ENCODE measurements at regions not wholly inside any gene's neighbourhood (a gene's known extent, or its start where the extent isn't known, plus 50 kb on each side); places are given as distances from the start of the nearest gene placed in this dataset.
A peak's percentile ranks its signal among the peaks of the same experiment; 100 is the strongest.
"Not testable (repeated sequence)": the region's sequence is repeated elsewhere in the genome, so short reads cannot be mapped to it uniquely, and the experiment has no call there.

DNA sequence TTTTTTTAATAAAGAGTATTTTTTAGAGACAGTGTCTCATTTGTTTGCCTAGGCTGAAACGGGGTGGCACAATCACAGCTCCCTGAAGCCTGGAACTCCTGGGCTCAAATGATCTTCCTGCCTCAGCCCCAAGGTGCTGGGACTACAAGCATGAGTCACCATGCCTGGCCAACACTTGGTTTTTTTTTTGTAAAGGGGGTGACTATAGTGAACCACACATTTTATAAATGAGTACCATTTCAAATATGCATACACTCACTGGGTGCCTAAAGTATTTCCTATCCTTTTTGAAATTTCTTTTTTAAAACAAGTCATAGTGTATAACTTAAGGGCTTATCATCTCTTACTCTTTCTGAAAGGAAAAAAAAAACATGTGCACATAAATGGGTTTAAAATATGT, 325.2 kb upstream of the MEIS2 start:
- peak; percentile 87 for DNase-seq

DNA sequence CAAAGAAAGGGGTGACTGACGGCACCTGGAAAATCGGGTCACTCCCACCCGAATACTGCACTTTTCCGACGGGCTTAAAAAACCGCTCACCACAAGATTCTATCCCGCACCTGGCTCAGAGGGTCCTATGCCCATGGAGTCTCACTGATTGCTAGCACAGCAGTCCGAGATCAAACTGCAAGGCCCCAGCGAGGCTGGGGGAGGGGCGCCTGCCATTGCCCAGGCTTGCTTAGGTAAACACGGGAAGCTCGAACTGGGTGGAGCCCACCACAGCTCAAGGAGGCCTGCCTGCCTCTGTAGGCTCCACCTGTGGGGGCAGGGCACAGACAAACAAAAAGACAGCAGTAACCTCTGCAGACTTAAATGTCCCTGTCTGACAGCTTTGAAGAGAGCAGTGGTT, 327.0 kb upstream of the MEIS2 start:
- DNase-seq, result not testable (repeated sequence)

DNA sequence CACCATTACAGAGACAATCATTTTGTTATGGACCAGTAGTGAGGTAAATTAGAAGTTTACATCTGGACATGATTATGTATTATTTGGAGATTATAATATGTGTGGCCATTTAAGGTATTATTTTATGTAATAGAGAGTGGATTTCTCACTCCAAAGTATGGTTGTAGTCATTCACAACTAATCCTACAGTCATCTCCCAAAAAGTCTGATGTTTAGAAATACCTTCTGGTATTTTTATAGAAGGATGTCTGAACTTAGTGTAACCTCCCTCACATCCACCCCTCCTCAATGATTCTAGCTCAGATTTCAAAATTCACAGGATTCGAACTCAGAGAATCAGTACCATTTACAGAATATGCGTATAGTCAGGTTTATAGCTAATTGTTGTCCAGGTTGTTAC, 346.6 kb upstream of the MEIS2 start:
- peak; percentile 62 for DNase-seq

DNA sequence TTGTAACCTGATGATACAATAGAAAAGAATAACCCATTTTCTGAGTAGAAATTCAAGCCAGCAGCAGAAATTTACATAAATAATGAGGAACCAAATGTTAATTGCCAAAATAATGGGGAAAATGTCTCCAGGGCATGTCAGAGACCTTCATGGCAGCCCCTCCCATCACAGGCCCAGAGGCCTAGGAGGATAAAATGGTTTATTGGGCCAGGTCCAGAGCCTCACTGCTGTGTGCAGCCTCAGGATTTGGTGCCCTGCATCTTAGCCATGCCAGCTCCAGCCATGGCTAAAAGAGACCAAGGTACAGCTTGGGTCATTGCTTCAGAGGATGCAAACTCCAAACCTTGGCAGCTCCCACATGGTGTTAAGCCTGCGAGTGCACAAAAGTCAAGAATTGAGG, 352.1 kb upstream of the MEIS2 start:
- DNase-seq, result no peak

DNA sequence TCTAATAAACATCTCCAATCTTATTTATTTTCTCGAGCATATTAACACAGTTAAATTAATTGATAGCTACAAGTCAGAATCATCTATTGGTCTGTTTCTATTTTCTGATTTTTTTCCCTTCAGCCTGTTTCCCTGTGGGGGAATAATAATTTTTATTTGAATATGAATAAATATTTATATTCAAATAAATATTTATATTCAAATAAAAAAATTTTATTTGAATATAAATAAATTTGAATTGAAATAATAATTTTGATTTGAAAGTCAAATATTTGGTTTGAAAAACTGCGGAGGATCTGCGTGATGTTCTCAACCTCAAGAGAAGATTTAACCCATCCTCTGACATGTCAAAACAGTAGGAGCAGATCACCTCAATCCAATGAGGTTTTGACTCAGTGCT, 380.1 kb upstream of the MEIS2 start:
- no peak for DNase-seq

DNA sequence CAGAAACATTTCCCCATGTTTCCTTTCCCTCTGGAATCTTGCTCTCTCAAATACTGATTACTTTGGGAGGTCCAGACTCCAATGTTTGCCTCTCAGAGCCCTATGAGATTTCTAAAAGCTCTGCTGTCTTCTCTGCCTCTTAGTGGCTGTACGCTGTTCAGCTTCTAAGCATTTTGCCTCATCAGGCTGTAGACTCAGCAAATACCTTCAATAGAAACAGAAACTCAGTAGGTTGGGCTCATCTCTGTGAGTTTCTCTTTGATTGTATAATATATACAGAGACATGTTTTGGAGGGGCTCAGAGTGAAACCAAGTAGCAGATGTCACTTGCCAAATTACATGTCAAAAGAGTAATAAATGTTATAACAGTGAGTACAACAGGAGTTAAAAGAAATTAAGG, 380.8 kb upstream of the MEIS2 start:
- no peak for DNase-seq

DNA sequence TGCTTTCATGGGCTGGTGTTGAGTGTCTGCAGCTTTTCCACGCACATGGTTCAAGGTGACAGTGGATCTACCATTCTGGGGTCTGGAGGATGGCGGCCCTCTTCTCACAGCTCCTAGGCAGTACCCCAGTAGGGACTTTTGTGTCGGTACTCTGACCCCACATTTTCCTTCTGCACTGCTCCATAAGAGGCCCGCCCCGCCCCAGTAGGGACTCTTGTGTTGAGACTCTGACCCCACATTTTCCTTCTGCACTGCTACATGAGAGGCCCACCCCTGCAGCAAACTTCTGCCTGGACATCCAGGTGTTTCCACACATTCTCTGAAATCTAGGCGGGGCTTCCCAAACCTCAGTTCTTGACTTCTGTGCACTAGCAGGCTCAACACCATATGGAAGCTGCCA, 383.4 kb upstream of the MEIS2 start:
- no peak for DNase-seq

DNA sequence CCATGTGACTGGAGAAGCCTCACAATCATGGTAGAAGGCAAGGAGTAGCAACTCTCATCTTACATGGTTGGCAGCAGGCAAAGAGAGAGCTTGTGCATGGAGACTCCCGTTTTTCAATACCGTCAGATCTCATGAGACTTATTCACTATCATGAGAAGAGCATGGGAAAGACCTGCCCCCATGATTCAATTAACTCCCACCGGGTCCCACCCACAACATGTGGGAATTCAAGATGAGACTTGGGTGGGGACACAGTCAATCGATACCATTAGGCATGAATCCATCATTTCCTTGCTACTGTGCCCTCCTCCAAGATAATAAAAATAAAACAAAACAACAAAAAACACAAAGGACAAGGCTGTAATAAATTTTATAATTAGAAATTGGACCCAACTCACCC, 384.7 kb upstream of the MEIS2 start:
- DNase-seq, result no peak

DNA sequence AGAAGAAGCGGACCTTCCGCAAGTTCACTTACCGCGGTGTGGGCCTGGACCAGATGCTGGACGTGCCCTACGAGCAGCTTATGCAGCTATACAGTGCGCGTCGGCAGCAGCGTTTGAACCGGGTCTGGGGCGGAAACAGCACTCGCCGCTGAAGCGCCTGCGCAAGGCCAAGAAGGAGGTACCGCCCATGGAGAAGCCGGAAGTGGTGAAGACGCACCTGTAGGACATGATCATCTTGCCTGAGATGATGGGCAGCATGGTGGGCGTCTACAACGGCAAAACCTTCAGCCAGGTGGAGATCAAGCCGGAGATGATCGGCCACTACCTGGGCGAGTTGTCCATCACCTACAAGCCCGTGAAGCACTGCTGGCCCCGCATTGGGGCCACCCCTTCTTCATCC, 390.4 kb upstream of the MEIS2 start:
- DNase-seq, result no peak

DNA sequence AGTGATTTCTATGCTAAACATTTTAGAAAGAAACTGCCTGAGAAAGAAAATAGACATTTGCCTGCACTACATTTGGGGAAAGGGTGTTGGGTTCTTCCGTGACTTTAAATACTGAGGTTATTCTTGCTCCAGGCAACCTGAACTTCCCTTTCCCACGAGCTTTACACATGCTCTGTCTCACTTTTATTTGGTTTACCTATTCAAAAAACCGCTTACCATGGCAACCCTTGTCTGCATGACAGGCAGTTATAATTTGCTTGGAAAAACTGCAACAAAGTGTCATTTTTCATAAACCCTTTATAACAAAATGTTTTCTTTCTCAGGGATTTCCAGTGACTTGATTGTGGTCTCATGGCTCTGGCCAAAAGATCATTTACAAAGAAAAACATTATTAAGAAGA, 416.3 kb upstream of the MEIS2 start:
- DNase-seq, result no peak

DNA sequence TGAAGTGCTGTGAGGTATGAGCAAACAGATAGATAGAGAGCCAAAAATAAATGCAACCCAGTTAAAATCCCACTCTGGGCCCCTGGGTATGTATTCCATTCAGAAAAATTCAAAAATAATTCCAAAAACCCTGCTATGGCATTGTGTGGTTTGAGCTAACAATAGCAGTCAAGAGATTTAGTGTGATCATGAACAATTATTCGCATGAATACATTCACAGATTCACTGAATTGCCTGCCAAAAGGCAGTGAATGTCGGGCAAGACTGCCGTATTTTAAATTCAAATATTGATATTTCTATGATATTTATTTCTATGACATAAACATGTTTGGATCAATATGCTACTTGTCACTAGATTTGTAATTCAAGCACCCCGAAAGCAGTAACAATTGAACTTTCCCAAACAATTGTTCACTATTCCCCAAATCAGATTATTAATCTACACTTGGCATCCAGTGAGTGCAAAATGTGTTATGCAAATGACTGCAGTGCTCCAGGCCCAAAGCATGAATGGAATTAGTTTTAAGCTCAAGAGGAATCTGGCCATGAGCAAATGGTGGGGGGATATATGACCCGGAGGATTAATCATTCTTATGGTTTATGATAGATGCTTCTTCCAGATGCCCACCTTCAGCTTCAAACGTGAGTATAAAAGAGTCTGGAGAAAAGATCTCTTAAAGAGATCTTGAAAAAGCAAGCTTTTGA, 417.0 kb upstream of the MEIS2 start:
- peak; percentile 72 for DNase-seq

DNA sequence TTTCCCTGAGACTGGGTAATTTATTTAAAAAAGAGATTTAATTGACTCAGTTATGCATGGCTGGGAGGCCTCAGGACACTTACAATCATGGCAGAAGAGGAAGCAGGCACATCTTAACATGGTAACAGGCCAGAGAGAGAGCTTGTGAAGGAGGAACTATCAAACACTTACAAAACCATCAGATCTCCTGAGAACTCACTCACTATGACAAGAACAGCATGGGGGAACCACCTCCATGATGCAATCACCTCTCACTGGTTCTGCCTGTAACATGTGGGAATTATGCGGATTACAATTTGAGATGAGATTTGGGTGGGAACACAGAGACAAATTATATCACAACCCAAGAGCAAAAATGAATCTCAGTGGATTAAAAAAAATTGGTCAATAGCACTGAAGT, 416.0 kb upstream of the TMCO5A start:
- DNase-seq, result peak; percentile 6

DNA sequence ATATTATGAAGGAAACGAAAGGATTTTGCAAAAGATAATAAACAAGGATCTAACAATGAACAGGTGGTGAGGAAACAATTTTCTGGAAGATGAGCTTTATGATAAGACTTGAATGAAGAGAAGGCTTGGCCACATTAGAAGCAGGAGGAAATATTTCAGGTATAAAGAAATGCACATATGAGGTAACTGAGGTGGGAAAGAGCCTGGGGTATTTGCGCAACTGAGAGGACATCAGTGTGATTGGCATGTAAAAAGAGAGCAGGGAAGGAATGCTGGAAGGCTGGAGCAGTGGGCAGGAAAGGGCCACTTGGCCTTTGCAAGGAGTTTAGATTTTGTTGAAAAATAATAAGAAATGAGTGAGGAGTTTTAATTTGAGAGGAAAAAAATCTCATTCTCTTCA, 414.4 kb upstream of the TMCO5A start:
- DNase-seq, result no peak

DNA sequence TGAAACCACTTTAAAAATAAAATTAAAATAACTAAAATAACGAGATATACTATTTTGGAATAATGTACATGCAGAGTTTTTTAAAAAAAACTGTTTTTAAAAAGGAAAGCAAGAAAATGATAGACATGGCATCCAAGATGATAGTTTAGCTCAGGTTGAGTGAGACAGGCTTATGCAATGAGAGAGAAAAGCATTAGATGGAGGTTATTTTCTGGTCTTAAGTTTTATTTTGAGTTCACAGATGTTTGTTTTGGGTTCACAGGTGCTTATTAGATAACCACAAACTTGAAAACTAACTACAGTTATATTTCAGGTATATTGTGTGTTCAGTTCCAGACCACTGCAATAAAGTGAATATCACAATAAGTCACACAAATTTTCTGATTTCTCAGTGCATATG, 413.6 kb upstream of the TMCO5A start:
- DNase-seq, result no peak

DNA sequence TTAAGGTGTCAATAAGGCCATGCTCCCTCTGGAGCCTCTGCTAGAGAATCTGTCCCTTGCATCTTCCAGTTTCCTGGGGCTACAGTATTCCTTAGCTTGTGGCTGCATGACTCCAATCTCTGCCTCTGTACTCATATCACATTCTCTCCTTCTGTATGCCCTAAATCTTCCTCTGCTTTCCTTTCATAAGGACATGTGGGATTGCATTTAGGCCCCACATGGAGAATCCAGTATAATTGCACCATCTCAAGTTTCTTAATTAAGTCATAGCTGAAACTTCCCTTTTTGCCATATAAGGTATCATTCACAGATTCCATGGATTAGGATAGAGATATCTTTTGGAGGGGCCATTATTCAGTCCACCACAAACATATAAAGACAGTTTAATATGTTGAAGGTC, 409.8 kb upstream of the TMCO5A start:
- peak; percentile 57 for DNase-seq

DNA sequence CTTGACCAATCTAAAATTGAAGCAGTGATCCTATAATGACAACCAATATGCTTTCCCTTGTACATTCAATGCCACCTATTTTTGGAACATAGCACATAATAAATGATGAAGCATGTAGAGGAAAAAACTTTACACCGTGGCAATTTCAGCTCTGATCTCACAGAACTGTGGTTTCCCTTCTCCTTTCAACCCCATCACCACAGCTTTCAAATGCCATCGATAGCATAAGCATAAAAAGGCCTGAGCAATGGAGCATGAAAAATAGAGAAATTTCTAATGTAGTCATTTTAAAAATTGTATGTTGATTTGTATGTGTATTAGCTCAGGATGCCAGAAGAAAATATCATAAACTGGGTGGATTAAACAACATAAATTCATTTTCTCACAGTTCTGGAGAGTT, 406.0 kb upstream of the TMCO5A start:
- DNase-seq, result no peak

DNA sequence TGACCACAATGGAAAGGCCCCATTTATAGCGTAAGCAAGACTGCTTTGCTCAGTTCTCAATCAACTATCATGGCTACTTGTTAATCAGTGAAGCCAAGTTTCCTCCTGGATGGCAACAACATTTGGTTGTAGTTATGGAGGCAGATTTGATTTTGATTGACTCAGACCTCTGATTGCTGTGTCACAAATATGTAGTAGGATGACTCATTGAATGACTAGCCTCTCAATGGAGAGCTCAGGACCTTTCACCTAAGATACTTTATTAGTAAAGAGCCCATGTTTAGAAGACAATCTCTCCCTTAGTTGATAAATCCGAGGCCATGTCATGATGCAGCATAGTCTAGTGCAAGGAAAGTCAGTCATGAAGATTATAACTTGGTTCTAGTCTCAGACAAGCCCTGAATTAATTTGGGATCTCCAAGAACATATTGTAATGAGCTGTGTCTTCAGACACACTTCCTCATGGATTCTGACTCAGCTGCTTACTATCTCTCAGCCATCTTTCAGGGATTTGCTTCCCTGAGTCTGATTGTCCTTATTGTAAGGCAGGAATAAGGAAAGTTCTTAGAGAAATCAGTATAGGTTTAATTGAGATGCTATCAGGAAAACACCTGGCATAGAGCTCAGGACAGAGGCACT, 397.4 kb upstream of the TMCO5A start:
- DNase-seq, result peak; percentile 82

DNA sequence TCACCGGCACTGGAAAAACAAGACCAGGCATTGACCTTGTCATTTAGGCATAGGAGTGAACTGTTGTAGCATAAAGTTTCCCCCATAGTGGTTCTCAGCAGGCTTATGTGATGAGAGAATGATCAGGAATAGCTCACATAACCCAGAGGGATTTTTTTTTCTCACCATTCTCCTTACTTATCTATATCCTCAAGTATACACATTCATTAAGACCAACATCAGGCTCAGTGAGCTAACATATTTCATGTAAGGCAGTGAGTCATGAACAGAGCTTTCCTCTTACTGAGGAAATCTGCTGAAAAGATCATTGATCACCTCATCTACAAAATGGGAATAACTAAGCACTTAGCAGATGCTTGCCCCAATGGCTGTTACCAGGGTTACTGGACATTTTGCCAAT, 396.6 kb upstream of the TMCO5A start:
- DNase-seq, result peak; percentile 81

DNA sequence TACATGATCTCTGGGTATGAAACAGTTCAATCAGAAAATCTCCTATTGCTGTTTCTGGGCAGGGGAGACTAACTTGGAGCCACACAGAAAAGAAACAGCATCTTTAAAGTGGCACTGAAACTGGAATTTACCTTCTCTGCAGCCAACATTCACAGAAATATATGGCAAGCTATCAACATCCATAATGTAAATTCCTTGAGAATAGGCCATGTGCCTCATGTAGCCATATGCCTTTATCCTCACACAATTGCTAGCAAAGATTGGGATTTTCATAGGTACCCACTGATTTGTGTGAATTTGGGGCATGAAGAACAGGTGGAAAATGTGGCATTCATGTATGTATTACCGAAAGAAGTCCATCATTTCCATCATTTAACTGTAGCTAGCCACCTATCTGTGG, 386.3 kb upstream of the TMCO5A start:
- DNase-seq, result no peak

DNA sequence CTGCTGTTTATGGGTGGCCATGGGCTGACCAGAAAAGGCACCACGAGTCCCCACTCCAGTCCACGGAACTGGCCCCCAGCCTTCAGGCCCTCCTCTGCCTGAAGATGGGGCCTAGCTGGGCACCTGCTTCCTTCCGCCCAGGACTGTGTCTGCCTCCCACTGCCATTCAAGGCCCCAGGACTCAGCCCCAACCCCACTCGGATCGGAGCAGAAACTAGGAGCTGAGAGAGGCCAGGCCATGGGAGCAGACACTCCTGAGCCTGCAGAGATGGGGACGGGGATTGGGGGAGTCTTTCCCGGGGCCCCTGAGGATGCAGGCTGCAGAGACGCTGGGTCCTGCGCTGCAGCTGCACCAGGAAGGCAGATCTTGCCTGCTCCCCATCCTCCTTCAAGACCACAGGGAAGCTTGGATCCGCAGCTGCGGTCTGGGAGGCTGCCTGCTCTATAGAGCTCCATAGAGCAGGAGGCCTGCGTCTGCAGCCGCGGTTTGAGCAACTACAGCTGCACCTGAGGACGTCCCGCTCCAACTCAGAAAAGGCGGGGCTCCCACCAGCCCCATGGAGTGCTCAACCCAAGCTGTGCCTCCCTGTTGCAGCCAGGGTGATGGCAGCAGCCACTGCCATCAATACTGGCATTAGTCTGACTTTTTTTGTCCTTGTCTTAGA, 383.9 kb upstream of the TMCO5A start:
- DNase-seq, result no peak

DNA sequence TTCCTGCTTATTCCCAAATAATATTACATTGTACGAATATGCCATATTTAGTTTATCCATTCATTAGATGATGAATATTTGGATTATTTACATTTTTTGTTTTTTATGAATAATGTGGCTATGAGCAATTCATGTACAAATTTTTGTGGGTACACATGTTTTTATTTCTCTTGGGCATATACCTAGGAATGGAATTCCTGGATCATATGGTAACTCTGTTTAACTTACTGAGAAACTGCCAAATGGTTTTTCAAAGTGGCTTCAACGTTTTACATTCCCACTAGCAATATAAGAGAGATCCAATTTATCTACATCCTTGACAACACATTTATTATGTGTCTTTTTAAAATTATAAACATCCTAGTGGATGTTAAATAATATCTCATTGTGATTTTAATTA, 362.0 kb upstream of the TMCO5A start:
- peak; percentile 9 for DNase-seq

DNA sequence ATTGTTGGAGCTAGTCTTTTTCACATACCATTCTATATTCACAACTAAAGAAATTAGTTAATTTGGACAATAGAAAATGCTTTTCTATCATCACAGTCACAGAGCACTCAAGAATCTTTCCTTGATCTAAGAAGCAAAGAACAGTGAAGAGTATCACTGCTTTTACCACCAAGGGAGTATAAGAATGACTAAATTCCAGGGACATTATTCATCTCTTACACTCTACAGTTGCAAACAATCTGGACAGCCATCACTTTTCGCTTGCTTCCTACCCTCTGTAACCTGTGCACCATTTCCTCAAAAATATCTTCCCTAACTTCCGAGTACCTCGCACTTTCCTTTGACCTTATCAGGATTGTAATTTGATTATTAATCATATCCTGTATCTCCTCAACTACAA, 359.5 kb upstream of the TMCO5A start:
- DNase-seq, result peak; percentile 39

DNA sequence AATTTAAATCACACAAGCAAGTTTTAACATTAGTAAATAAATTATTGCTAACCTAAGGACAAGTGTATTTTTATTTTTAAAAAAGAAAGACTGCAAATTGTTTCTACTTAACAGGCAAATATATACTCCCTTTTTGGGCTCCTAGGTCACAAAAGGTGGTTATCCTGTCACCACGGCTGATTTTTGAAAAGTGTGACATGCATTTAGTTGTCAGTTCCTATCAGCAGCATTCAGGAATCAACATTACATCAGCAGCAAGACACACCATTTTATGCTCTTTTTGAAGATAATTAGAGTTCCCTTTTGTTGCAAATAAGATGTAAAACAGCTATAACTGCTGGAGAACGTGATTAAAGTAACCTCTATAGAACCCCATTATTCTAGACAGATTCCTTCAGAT, 357.5 kb upstream of the TMCO5A start:
- no peak for DNase-seq

DNA sequence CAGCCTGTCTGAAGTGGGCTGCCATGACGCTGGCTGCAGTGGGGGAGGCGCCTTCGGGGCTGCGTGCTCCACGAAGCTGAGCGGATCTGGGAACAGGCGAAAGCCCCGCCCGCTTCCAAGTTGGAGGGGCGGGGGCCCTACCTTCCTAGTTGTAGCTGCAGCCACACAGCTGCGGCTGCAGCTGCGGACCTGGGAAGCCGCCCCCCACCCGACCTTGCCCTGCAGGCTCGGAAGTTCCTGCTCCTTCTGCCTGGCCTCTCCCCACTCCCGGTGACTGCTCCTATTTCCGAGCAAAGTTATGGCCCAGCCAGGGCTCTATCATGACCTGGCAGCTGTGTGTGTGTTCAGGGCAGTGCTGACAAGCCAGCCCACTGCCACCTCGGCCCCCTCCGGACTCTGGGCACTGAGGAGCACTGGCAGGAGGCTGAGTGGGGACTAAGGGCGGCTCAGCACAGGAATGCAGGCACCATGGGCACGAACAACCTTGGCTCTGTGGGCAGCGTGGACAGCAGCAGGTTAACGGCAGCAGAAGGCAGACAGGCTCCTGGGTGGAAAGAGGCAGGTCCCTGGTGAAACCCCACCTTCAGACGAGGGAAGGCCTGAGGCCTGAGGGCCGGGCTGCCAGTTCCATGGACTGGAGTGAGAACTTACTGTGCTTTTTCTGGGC, 352.4 kb upstream of the TMCO5A start:
- DNase-seq, result no peak
